ENCODE measurements at regions not wholly inside any gene's neighbourhood (a gene's known extent, or its start where the extent isn't known, plus 50 kb on each side); places are given as distances from the start of the nearest gene placed in this dataset.

DNA sequence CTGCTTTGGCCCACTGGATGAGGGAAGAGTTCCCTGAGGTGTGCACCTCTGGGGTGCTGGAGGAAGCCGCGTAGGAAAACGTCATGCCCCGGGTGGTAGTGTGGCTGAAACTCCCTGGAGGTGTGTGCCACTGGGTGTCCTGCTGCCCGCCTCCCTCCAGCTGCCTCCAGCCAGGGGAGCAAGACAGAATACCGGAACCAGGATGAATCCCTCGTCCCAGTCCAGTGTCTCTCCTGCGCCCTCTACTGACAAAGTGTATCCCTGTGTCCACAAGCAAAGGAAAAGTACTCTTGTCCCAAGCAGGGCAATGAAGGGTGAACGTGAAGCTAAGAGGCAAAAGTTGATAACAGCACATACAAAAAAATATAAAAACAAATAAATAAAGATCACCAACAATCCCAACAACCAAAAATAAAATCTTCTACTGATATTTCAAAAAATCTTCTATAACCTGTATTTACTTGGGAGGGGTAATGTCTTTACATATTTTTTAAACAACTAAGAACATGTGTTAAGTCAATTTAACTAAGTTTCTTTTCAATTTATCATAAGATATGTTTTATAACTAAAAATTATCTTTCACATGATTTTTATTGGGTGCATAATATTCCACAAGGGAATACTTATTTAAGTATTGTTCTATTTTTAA is 437.6 kb downstream of the MAFB start:
- TF ChIP-seq POLR2A (IDR thresholded peaks at IDR 0.05) = no peak
- TF ChIP-seq, protein P1, sequence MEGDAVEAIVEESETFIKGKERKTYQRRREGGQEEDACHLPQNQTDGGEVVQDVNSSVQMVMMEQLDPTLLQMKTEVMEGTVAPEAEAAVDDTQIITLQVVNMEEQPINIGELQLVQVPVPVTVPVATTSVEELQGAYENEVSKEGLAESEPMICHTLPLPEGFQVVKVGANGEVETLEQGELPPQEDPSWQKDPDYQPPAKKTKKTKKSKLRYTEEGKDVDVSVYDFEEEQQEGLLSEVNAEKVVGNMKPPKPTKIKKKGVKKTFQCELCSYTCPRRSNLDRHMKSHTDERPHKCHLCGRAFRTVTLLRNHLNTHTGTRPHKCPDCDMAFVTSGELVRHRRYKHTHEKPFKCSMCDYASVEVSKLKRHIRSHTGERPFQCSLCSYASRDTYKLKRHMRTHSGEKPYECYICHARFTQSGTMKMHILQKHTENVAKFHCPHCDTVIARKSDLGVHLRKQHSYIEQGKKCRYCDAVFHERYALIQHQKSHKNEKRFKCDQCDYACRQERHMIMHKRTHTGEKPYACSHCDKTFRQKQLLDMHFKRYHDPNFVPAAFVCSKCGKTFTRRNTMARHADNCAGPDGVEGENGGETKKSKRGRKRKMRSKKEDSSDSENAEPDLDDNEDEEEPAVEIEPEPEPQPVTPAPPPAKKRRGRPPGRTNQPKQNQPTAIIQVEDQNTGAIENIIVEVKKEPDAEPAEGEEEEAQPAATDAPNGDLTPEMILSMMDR (IDR thresholded peaks at IDR 0.05) = peak in 1 of 4 experiments; percentile 45
- TF ChIP-seq POLR2AphosphoS5 (IDR thresholded peaks at IDR 0.05) = no peak
